22Rv1 (cell line): ENCODE measurements at regions not wholly inside any gene's neighbourhood (a gene's known extent, or its start where the extent isn't known, plus 50 kb on each side); places are given as distances from the start of the nearest gene placed in this dataset.

Source experiments
- CTCF ChIP-seq: fragments of 450-650 bp; IDR thresholded peaks from 2 replicates; pipeline ENCODE4 v1.5.1; 2017; ENCODE audit warnings: mild to moderate bottlenecking
- ZFX ChIP-seq: fragments of 450-650 bp; IDR thresholded peaks from 2 replicates; pipeline ENCODE4 v1.6.1; 2017; ENCODE audit warnings: antibody characterized with exemption, borderline replicate concordance

GRCh38 chr5:66306844-66307315 is 162.8 kb downstream of the SREK1 start:
- TF ChIP-seq ZFX (no peak), CTCF (no peak)
